ENCODE measurements at regions not wholly inside any gene's neighbourhood (a gene's known extent, or its start where the extent isn't known, plus 50 kb on each side); places are given as distances from the start of the nearest gene placed in this dataset.

DNA sequence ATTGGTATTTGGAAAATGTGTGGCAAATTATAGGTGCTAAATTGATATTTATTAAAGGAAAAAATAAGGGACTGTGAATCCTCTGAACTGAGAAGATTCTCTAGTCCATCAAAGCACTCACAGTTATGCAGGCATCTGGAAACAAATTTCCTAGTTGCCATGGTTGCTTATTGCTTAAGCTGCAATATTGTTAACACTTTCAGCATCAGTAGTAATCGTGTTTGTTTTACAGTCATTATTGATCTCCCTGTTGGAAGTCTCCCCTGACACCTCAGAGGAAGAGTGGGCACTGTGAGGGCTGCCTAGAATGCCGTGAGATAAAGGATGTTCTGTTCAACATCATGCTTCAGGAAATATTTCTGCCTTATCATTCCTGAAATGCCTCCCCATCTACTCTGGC is 2004.3 kb upstream of the ADGRL3 start:
- Histone ChIP-seq H3K4me1 (ENCODE audit: insufficient read depth, low read length) (no peaks in the 10 kb centered on the region), H4K20me1 (ENCODE audit: low read length) (no peaks in the 10 kb centered on the region), H3F3A (ENCODE audit: low read length, unreplicated experiment) (no peaks in the 10 kb centered on the region), H3K9me3 (ENCODE audit: low read length) (no peaks in the 10 kb centered on the region), H3K4me2 (ENCODE audit: low read length) (no peak overlapping the region), H3K4me3 (ENCODE audit: low read length) (no peak overlapping the region), H3K9ac (ENCODE audit: low read length) (no peak overlapping the region), H2AFZ (ENCODE audit: low read length) (no peak overlapping the region), H3K27ac (ENCODE audit: low read length) (no peak overlapping the region), H3K27me3 (ENCODE audit: low read length) (no peaks in the 10 kb centered on the region), H3K36me3 (ENCODE audit: low read depth, low read length) (no peaks in the 10 kb centered on the region), H3K9me2 (replicated peaks; ENCODE audit: low read length) (no peaks in the 10 kb centered on the region), H3K79me2 (ENCODE audit: low read length) (no peaks in the 10 kb centered on the region)
- intact Hi-C loops (cut with micrococcal nuclease) = no loop called here
- no peak for ATAC-seq
- BruUV-seq (replicated peaks) = no TSS peak
- TF ChIP-seq, protein P1, sequence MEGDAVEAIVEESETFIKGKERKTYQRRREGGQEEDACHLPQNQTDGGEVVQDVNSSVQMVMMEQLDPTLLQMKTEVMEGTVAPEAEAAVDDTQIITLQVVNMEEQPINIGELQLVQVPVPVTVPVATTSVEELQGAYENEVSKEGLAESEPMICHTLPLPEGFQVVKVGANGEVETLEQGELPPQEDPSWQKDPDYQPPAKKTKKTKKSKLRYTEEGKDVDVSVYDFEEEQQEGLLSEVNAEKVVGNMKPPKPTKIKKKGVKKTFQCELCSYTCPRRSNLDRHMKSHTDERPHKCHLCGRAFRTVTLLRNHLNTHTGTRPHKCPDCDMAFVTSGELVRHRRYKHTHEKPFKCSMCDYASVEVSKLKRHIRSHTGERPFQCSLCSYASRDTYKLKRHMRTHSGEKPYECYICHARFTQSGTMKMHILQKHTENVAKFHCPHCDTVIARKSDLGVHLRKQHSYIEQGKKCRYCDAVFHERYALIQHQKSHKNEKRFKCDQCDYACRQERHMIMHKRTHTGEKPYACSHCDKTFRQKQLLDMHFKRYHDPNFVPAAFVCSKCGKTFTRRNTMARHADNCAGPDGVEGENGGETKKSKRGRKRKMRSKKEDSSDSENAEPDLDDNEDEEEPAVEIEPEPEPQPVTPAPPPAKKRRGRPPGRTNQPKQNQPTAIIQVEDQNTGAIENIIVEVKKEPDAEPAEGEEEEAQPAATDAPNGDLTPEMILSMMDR (conservative IDR thresholded peaks at IDR 0.05; ENCODE audit: low read depth, low read length) = no peak
- no peak for TF ChIP-seq EZH2phosphoT487 (IDR thresholded peaks at IDR 0.05; ENCODE audit: borderline replicate concordance, low read length)
- TF ChIP-seq EZH2 (IDR thresholded peaks at IDR 0.05; ENCODE audit: low read length, unreplicated experiment) = no peak
- ChIA-PET CTCF (no interaction called here), POLR2A (ENCODE audit: unreplicated experiment) (no interaction called here)
- no peak for DNase-seq

DNA sequence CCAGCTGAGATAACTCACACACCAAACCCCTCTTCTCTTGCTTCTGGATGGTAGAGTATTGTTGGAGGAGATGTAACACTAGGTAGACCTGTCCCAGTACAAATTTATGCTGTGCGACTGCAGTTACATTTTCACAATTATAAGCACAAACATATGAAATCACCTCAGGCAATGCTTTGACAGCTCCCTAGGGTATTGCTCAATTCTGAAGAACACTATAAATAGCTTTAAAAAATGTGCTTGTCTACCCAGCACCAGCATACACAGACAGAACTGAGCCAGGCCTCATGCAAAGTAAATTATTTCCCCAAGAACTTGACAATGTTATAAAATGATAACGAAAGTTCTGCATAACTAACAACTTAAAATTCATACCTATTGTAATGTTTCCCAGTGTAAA is 1999.1 kb upstream of the ADGRL3 start:
- H3K4me2 ChIP-seq (ENCODE audit: low read length) = no peak overlapping the region
- H3K79me2 ChIP-seq (ENCODE audit: low read length) = no peaks in the 10 kb centered on the region
- no peaks in the 10 kb centered on the region; the same call in 1 of the 2 replicates for H3K9me3 ChIP-seq (ENCODE audit: low read length)
- BruUV-seq (replicated peaks) = no TSS peak
- H3K4me3 ChIP-seq (ENCODE audit: low read length) = no peak overlapping the region
- H3K36me3 ChIP-seq (ENCODE audit: low read depth, low read length) = no peaks in the 10 kb centered on the region
- H3K27ac ChIP-seq (ENCODE audit: low read length) = no peak overlapping the region
- no peaks in the 10 kb centered on the region for H3K9me2 ChIP-seq (replicated peaks; ENCODE audit: low read length)
- no peak overlapping the region for H2AFZ ChIP-seq (ENCODE audit: low read length)
- H4K20me1 ChIP-seq (ENCODE audit: low read length) = no peaks in the 10 kb centered on the region
- H3K4me1 ChIP-seq (ENCODE audit: insufficient read depth, low read length) = no peaks in the 10 kb centered on the region
- CTCF ChIA-PET = no interaction called here
- H3K27me3 ChIP-seq (ENCODE audit: low read length) = no peaks in the 10 kb centered on the region
- POLR2A ChIA-PET (ENCODE audit: unreplicated experiment) = no interaction called here
- intact Hi-C loops (cut with micrococcal nuclease) = no loop called here
- ATAC-seq (no peak), DNase-seq (no peak)
- H3K9ac ChIP-seq (ENCODE audit: low read length) = no peak overlapping the region
- no peak for TF ChIP-seq EZH2phosphoT487 (IDR thresholded peaks at IDR 0.05; ENCODE audit: borderline replicate concordance, low read length)
- TF ChIP-seq, protein P1 (conservative IDR thresholded peaks at IDR 0.05; ENCODE audit: low read depth, low read length) = no peak
- TF ChIP-seq EZH2 (IDR thresholded peaks at IDR 0.05; ENCODE audit: low read length, unreplicated experiment) = no peak
- H3F3A ChIP-seq (ENCODE audit: low read length, unreplicated experiment) = no peaks in the 10 kb centered on the region

GRCh38 chr4:59217910-59218631 is 1982.1 kb upstream of the ADGRL3 start:
- H4K20me1 ChIP-seq (ENCODE audit: low read length) = no peaks in the 10 kb centered on the region
- no peaks in the 10 kb centered on the region for H3K79me2 ChIP-seq (ENCODE audit: low read length)
- no peak overlapping the region for H3K27ac ChIP-seq (ENCODE audit: low read length)
- no peaks in the 10 kb centered on the region for H3K27me3 ChIP-seq (ENCODE audit: low read length)
- H3K4me3 ChIP-seq (ENCODE audit: low read length) = no peak overlapping the region
- POLR2A ChIA-PET (ENCODE audit: unreplicated experiment) = no interaction called here
- no peaks in the 10 kb centered on the region for H3K9me2 ChIP-seq (replicated peaks; ENCODE audit: low read length)
- CTCF ChIA-PET = no interaction called here
- intact Hi-C loops (cut with micrococcal nuclease) = no loop called here
- no peak for TF ChIP-seq EZH2 (IDR thresholded peaks at IDR 0.05; ENCODE audit: low read length, unreplicated experiment)
- TF ChIP-seq, protein P1 (conservative IDR thresholded peaks at IDR 0.05; ENCODE audit: low read depth, low read length) = no peak
- TF ChIP-seq EZH2phosphoT487 (IDR thresholded peaks at IDR 0.05; ENCODE audit: borderline replicate concordance, low read length) = no peak
- H3K9me3 ChIP-seq (ENCODE audit: low read length) = no peaks in the 10 kb centered on the region
- no peak overlapping the region for H3K4me2 ChIP-seq (ENCODE audit: low read length)
- no peaks in the 10 kb centered on the region for H3K36me3 ChIP-seq (ENCODE audit: low read depth, low read length)
- no peaks in the 10 kb centered on the region for H3K4me1 ChIP-seq (ENCODE audit: insufficient read depth, low read length)
- no peak overlapping the region for H3K9ac ChIP-seq (ENCODE audit: low read length)
- DNase-seq (no peak), ATAC-seq (no peak)
- H3F3A ChIP-seq (ENCODE audit: low read length, unreplicated experiment) = no peaks in the 10 kb centered on the region
- H2AFZ ChIP-seq (ENCODE audit: low read length) = no peak overlapping the region
- no TSS peak for BruUV-seq (replicated peaks)

Measured in PC-3 (cell line).